ENCODE measurements at regions not wholly inside any gene's neighbourhood (a gene's known extent, or its start where the extent isn't known, plus 50 kb on each side); places are given as distances from the start of the nearest gene placed in this dataset.

GRCh38 chr5:62686692-62687091, 108.1 kb downstream of the LRRC70 start (continued):
- TF ChIP-seq CHD7 (IDR thresholded peaks at IDR 0.05; ENCODE audit: insufficient replicate concordance, low read length), result no peak
- TF ChIP-seq, protein P1, sequence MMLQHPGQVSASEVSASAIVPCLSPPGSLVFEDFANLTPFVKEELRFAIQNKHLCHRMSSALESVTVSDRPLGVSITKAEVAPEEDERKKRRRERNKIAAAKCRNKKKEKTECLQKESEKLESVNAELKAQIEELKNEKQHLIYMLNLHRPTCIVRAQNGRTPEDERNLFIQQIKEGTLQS (IDR thresholded peaks at IDR 0.05; ENCODE audit: insufficient read depth, low read depth, low read length), result no peak
- no peak for TF ChIP-seq HDAC6 (IDR thresholded peaks at IDR 0.05; ENCODE audit: low read depth, low read length)
- no peak for TF ChIP-seq SIX5 (IDR thresholded peaks at IDR 0.05; ENCODE audit: low read depth, low read length)

Data from H1 (cell line).